ENCODE measurements at regions not wholly inside any gene's neighbourhood (a gene's known extent, or its start where the extent isn't known, plus 50 kb on each side); places are given as distances from the start of the nearest gene placed in this dataset.

GRCh38 chr17:77796176-77796860, 162.2 kb upstream of the TNRC6C start:
- TF ChIP-seq, protein P1, sequence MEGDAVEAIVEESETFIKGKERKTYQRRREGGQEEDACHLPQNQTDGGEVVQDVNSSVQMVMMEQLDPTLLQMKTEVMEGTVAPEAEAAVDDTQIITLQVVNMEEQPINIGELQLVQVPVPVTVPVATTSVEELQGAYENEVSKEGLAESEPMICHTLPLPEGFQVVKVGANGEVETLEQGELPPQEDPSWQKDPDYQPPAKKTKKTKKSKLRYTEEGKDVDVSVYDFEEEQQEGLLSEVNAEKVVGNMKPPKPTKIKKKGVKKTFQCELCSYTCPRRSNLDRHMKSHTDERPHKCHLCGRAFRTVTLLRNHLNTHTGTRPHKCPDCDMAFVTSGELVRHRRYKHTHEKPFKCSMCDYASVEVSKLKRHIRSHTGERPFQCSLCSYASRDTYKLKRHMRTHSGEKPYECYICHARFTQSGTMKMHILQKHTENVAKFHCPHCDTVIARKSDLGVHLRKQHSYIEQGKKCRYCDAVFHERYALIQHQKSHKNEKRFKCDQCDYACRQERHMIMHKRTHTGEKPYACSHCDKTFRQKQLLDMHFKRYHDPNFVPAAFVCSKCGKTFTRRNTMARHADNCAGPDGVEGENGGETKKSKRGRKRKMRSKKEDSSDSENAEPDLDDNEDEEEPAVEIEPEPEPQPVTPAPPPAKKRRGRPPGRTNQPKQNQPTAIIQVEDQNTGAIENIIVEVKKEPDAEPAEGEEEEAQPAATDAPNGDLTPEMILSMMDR (IDR thresholded peaks at IDR 0.05; ENCODE audit: borderline replicate concordance, control extremely low read depth, extremely low read depth, insufficient read depth, missing control alignments): no peak
- in situ Hi-C loops (cut with MboI; ENCODE audit: low sequenced_read_pairs, unreplicated experiment): no loop called here
- DNase-seq (ENCODE audit: low spot score): no peak

DNA sequence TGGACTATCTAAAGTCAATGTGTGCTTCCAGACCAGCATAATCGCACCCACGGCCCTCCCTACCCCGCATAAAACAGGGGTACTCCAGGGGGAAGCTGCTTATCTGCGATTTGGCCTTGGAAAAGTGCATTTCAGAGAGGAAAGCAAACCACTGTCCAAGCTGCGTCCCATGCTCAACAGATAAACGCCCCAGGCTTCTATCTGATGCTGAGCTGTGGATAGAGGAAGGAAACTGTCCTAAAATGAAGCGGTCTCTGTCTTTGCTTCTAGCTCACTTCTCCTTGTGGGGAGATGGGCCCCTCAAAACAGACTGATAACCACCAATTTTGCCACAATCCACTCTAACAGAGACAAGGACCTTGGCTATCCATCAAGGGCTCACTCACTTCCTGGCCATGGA, 160.5 kb upstream of the TNRC6C start:
- TF ChIP-seq, protein P1 (IDR thresholded peaks at IDR 0.05; ENCODE audit: borderline replicate concordance, control extremely low read depth, extremely low read depth, insufficient read depth, missing control alignments): no peak
- in situ Hi-C loops (cut with MboI; ENCODE audit: low sequenced_read_pairs, unreplicated experiment): no loop called here

GRCh38 chr17:77798481-77798880, 160.0 kb upstream of the TNRC6C start:
- no peak for DNase-seq (ENCODE audit: low spot score)
- TF ChIP-seq, protein P1 (IDR thresholded peaks at IDR 0.05; ENCODE audit: borderline replicate concordance, control extremely low read depth, extremely low read depth, insufficient read depth, missing control alignments): no peak
- in situ Hi-C loops (cut with MboI; ENCODE audit: low sequenced_read_pairs, unreplicated experiment): no loop called here

More for the DNA sequence above, 160.5 kb upstream of the TNRC6C start:
- DNase-seq (ENCODE audit: low spot score): no peak

DNA sequence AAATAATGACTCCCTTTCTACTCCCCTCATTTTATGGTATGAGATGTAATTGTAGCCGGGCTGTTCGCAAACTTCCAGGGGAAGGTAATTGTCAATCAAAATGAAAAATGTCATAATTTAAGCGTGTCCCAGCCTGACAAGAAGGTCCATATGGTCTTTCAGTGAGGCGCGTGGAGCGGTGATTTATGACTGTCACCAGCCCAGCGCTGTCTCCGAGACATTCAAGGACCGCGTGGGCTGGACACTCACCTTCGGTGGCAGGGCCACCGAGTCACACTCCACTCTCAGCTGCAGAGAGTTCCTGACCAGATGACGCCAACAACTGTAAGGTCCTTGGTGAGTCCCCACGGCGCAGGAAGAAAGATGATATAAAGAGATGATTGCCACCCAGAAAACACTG, 157.7 kb upstream of the TNRC6C start:
- in situ Hi-C loops (cut with MboI; ENCODE audit: low sequenced_read_pairs, unreplicated experiment): no loop called here
- no peak for DNase-seq (ENCODE audit: low spot score)
- TF ChIP-seq, protein P1 (IDR thresholded peaks at IDR 0.05; ENCODE audit: borderline replicate concordance, control extremely low read depth, extremely low read depth, insufficient read depth, missing control alignments): no peak

DNA sequence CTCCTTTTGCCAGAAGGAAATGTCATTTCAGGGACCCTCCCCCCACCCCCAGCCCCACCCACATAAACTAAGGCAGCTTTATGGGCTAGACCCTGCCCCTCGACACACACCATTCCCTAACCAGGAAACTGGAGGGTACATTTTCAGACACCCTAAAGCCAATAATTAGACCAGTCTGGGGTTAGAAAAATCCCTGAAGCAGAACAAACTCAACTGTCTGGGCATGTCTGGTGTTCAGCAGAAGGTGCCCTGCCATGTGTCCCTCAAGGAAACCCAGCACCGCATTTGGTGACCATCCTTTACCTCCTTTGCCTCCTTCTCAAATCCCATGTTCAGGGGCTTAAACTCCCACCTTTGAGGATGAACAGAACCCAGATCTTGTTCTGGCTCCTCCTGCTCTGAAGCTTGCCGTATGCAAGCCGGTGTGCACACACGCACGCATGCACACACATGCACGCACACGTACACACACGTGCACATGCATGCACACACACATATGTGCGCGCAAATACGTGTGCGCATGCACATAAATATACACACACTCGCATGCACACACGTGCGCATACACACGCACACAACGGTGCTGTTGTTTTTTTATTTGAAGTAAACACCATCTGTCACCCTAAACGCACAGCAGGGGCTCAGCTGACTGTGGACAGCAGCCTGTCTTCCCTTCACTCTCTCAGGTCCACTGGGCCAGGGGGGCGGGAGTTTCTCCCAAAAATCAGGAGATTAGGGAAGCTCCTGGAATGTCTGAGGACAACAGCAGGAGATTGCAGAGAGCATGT, 156.8 kb upstream of the TNRC6C start:
- DNase-seq (ENCODE audit: low spot score): no peak
- TF ChIP-seq, protein P1 (IDR thresholded peaks at IDR 0.05; ENCODE audit: borderline replicate concordance, control extremely low read depth, extremely low read depth, insufficient read depth, missing control alignments): no peak
- in situ Hi-C loops (cut with MboI; ENCODE audit: low sequenced_read_pairs, unreplicated experiment): no loop called here

- no peak for DNase-seq (ENCODE audit: low spot score)
- in situ Hi-C loops (cut with MboI; ENCODE audit: low sequenced_read_pairs, unreplicated experiment): no loop called here
- TF ChIP-seq, protein P1 (IDR thresholded peaks at IDR 0.05; ENCODE audit: borderline replicate concordance, control extremely low read depth, extremely low read depth, insufficient read depth, missing control alignments): no peak
Observed at GRCh38 chr17:77802333-77802615, 156.2 kb upstream of the TNRC6C start.
